Activated T-cell treated with anti-CD3 and anti-CD28 coated beads, Interleukin-2, amount 50 U/mL, for 72 hours (primary cell): ENCODE measurements at regions not wholly inside any gene's neighbourhood (a gene's known extent, or its start where the extent isn't known, plus 50 kb on each side); places are given as distances from the start of the nearest gene placed in this dataset.
"Not testable (repeated sequence)": the region's sequence is repeated elsewhere in the genome, so short reads cannot be mapped to it uniquely, and the experiment has no call there.

Experiments used
- ATAC-seq, 2 donors: fragments of 150-1000 bp; cut with Tn5 transposase; replicated peaks in 1 of 2; 2 replicates each; pipeline ENCODE4 v1.10.0; 2021; ENCODE audit warnings: moderate library complexity in 2 of 2, mild to moderate bottlenecking in 1 of 2
- DNase-seq, 2 donors: peaks; one replicate each; pipeline ENCODE4 v3.0.0; 2021 to 2022; ENCODE audit warnings: mixed read lengths in 1 of 2
- H3K27ac Mint-ChIP-seq: one replicate; pipeline ENCODE4 v1.8.0; 2022; ENCODE audit warnings: mild to moderate bottlenecking, moderate library complexity, mixed read lengths
- H3K27me3 Mint-ChIP-seq: one replicate; pipeline ENCODE4 v1.8.0; 2022; ENCODE audit warnings: low read depth, mixed read lengths
- H3K36me3 Mint-ChIP-seq, 2 donors: one replicate each; pipeline ENCODE4 v1.8.0; 2022; ENCODE audit warnings: mixed read lengths in 2 of 2, mild to moderate bottlenecking in 1 of 2; ENCODE audit not compliant: insufficient read depth in 2 of 2
- H3K4me1 Mint-ChIP-seq: one replicate; pipeline ENCODE4 v1.8.0; 2022; ENCODE audit warnings: low read depth, mixed read lengths
- H3K4me3 Mint-ChIP-seq, 2 donors: one replicate each; pipeline ENCODE4 v1.8.0; 2022; ENCODE audit warnings: mild to moderate bottlenecking in 2 of 2, mixed read lengths in 2 of 2, moderate library complexity in 2 of 2
- H3K9me3 Mint-ChIP-seq, 2 donors: one replicate each; pipeline ENCODE4 v1.8.0; 2022; ENCODE audit warnings: mixed read lengths in 2 of 2

GRCh38 chr12:124218243-124218560, 76.7 kb upstream of the RFLNA start:
- no peak for ATAC-seq
- no peak for DNase-seq
- peaks cover 9 to 13% of the 10 kb centered on the region in 2 donors for H3K36me3 Mint-ChIP-seq
- no peaks in the 10 kb centered on the region for H3K27me3 Mint-ChIP-seq
- H3K27ac Mint-ChIP-seq: no peak overlapping the region
- H3K4me1 Mint-ChIP-seq: peaks cover 1% of the 10 kb centered on the region
- H3K9me3 Mint-ChIP-seq: peaks cover 13% of the 10 kb centered on the region in 2 donors
- no peak overlapping the region for H3K4me3 Mint-ChIP-seq

- not testable (repeated sequence) for H3K27ac Mint-ChIP-seq, H3K4me1 Mint-ChIP-seq, H3K4me3 Mint-ChIP-seq, ATAC-seq, DNase-seq, H3K27me3 Mint-ChIP-seq, H3K9me3 Mint-ChIP-seq
- H3K36me3 Mint-ChIP-seq: peaks cover 6 to 13% of the 10 kb centered on the region in 2 donors
Measured at GRCh38 chr12:124218650-124219049, 76.2 kb upstream of the RFLNA start.

- Mint-ChIP-seq H3K27ac (no peak overlapping the region), H3K27me3 (peaks cover 20% of the 10 kb centered on the region), H3K36me3 (peaks cover 0 to 8% of the 10 kb centered on the region in 2 donors), H3K4me1 (peaks cover 14% of the 10 kb centered on the region), H3K4me3 (no peak overlapping the region), H3K9me3 (peaks cover 5 to 6% of the 10 kb centered on the region in 2 donors)
- no peak for ATAC-seq
- DNase-seq: no peak
Measured at GRCh38 chr12:124222368-124223245, 72.3 kb upstream of the RFLNA start.

GRCh38 chr12:124223733-124224138, 71.2 kb upstream of the RFLNA start:
- peaks cover 27% of the 10 kb centered on the region for H3K27me3 Mint-ChIP-seq
- H3K4me3 Mint-ChIP-seq, H3K27ac Mint-ChIP-seq, H3K9me3 Mint-ChIP-seq, H3K36me3 Mint-ChIP-seq: not testable (repeated sequence)
- ATAC-seq (peak; percentile 70 to 85), DNase-seq (peak; percentile 2 to 32)
- H3K4me1 Mint-ChIP-seq: peaks cover 14% of the 10 kb centered on the region

GRCh38 chr12:124224535-124225110, 70.3 kb upstream of the RFLNA start:
- DNase-seq (no peak), ATAC-seq (no peak)
- H3K4me1 Mint-ChIP-seq: peaks cover 14% of the 10 kb centered on the region
- no peak overlapping the region for H3K27ac Mint-ChIP-seq
- H3K36me3 Mint-ChIP-seq: peaks cover 0 to 8% of the 10 kb centered on the region in 2 donors
- peaks cover 5 to 6% of the 10 kb centered on the region in 2 donors for H3K9me3 Mint-ChIP-seq
- H3K4me3 Mint-ChIP-seq: no peak overlapping the region
- peaks cover 27% of the 10 kb centered on the region for H3K27me3 Mint-ChIP-seq

- Mint-ChIP-seq H3K27ac (no peak overlapping the region), H3K4me1 (peaks cover 14% of the 10 kb centered on the region), H3K9me3 (peaks cover 2 to 10% of the 10 kb centered on the region in 2 donors), H3K27me3 (peaks cover 33% of the 10 kb centered on the region), H3K36me3 (peaks cover 0 to 8% of the 10 kb centered on the region in 2 donors), H3K4me3 (no peak overlapping the region)
- ATAC-seq (no peak), DNase-seq (no peak)
Measured at GRCh38 chr12:124225730-124226129, 69.2 kb upstream of the RFLNA start.

- Mint-ChIP-seq H3K27me3 (peaks cover 39% of the 10 kb centered on the region), H3K36me3 (no peaks in the 10 kb centered on the region), H3K27ac (no peak overlapping the region), H3K4me3 (no peak overlapping the region), H3K4me1 (peaks cover 13% of the 10 kb centered on the region), H3K9me3 (peaks cover 0 to 8% of the 10 kb centered on the region in 2 donors)
- ATAC-seq (peak in 1 of 2 donors; percentile 52), DNase-seq (peak in 1 of 2 donors; percentile 25)
Measured at GRCh38 chr12:124227951-124228711, 66.8 kb upstream of the RFLNA start.

- Mint-ChIP-seq H3K27me3 (peaks cover 33% of the 10 kb centered on the region), H3K4me3 (no peak overlapping the region), H3K36me3 (no peaks in the 10 kb centered on the region), H3K4me1 (no peaks in the 10 kb centered on the region), H3K27ac (no peak overlapping the region), H3K9me3 (peaks cover 0 to 8% of the 10 kb centered on the region in 2 donors)
- DNase-seq: no peak
- ATAC-seq: no peak
Measured at GRCh38 chr12:124229520-124229919, 65.4 kb upstream of the RFLNA start.

- DNase-seq: no peak
Measured at GRCh38 chr12:124230117-124230757, 64.7 kb upstream of the RFLNA start.

GRCh38 chr12:124230789-124231188, 64.1 kb upstream of the RFLNA start:
- ATAC-seq (no peak), DNase-seq (no peak)
- H3K9me3 Mint-ChIP-seq: peaks cover 4 to 13% of the 10 kb centered on the region in 2 donors
- H3K4me1 Mint-ChIP-seq: no peaks in the 10 kb centered on the region
- H3K4me3 Mint-ChIP-seq: no peak overlapping the region
- no peak overlapping the region for H3K27ac Mint-ChIP-seq
- H3K36me3 Mint-ChIP-seq: peaks cover 2 to 4% of the 10 kb centered on the region in 2 donors
- H3K27me3 Mint-ChIP-seq: peaks cover 24% of the 10 kb centered on the region

More at GRCh38 chr12:124230117-124230757, 64.7 kb upstream of the RFLNA start:
- H3K4me1 Mint-ChIP-seq: no peaks in the 10 kb centered on the region
- no peak for ATAC-seq
- H3K4me3 Mint-ChIP-seq: no peak overlapping the region
- H3K36me3 Mint-ChIP-seq: peaks cover 2 to 4% of the 10 kb centered on the region in 2 donors
- H3K9me3 Mint-ChIP-seq: peaks cover 4 to 13% of the 10 kb centered on the region in 2 donors
- H3K27ac Mint-ChIP-seq: no peak overlapping the region
- peaks cover 30% of the 10 kb centered on the region for H3K27me3 Mint-ChIP-seq

- Mint-ChIP-seq H3K36me3 (peaks cover 2 to 4% of the 10 kb centered on the region in 2 donors), H3K4me1 (no peaks in the 10 kb centered on the region), H3K27me3 (peaks cover 19% of the 10 kb centered on the region), H3K4me3 (no peak overlapping the region), H3K27ac (no peak overlapping the region), H3K9me3 (peaks cover 4 to 13% of the 10 kb centered on the region in 2 donors)
- ATAC-seq (no peak), DNase-seq (no peak)
Measured at GRCh38 chr12:124231980-124232653, 62.8 kb upstream of the RFLNA start.

- Mint-ChIP-seq H3K27me3 (peaks cover 19% of the 10 kb centered on the region), H3K27ac (no peak overlapping the region), H3K36me3 (peaks cover 2 to 4% of the 10 kb centered on the region in 2 donors), H3K4me1 (no peaks in the 10 kb centered on the region), H3K4me3 (no peak overlapping the region), H3K9me3 (peaks cover 4 to 13% of the 10 kb centered on the region in 2 donors)
- ATAC-seq: no peak
- DNase-seq: no peak
Measured at GRCh38 chr12:124232654-124232987, 62.3 kb upstream of the RFLNA start.
